ENCODE measurements at regions not wholly inside any gene's neighbourhood (a gene's known extent, or its start where the extent isn't known, plus 50 kb on each side); places are given as distances from the start of the nearest gene placed in this dataset.
A peak's percentile ranks its signal among the peaks of the same experiment; 100 is the strongest.

GRCh38 chrY:8326944-8327343 is 1010.3 kb upstream of the TSPY4 start:
- Histone ChIP-seq H3K4me3 (no peak overlapping the region), H3K4me1 (peaks cover 0 to 30% of the 10 kb centered on the region in 2 donors), H3K9me3 (no peaks in the 10 kb centered on the region), H3K36me3 (no peaks in the 10 kb centered on the region), H3K27ac (peak overlapping the region in 2 of 4 donors; percentile 87 to 89), H3K27me3 (no peaks in the 10 kb centered on the region)
- in situ Hi-C loops (cut with MboI; ENCODE audit: low sequenced_read_pairs in 4 of 4) (loop anchor here in 1 of 4 donors (25.0 kb wide), 2 partner anchors 290 to 390 kb away; no protein-coding TSS in a partner anchor), intact Hi-C loops (cut with DNase I; ENCODE audit: low total_unique reads) (no loop called here)
- TF ChIP-seq CTCF (IDR thresholded peaks at IDR 0.05 in 4 of 5, conservative IDR thresholded peaks at IDR 0.05 in 1 of 5) (no peak), POLR2A (IDR thresholded peaks at IDR 0.05) (no peak)
- DNase-seq (peak; percentile 26 to 57), ATAC-seq (peak; percentile 51 to 65)

GRCh38 chrY:8327708-8328354 is 1009.4 kb upstream of the TSPY4 start:
- no peak for TF ChIP-seq CTCF (IDR thresholded peaks at IDR 0.05 in 4 of 5, conservative IDR thresholded peaks at IDR 0.05 in 1 of 5)
- no peak for TF ChIP-seq POLR2A (IDR thresholded peaks at IDR 0.05)
- in situ Hi-C loops (cut with MboI; ENCODE audit: low sequenced_read_pairs in 4 of 4) (loop anchor here in 1 of 4 donors (25.0 kb wide), 2 partner anchors 291 to 391 kb away; no protein-coding TSS in a partner anchor), intact Hi-C loops (cut with DNase I; ENCODE audit: low total_unique reads) (no loop called here)
- Histone ChIP-seq H3K4me3 (no peak overlapping the region), H3K36me3 (no peaks in the 10 kb centered on the region), H3K9me3 (no peaks in the 10 kb centered on the region), H3K27ac (peak overlapping the region in 2 of 4 donors; percentile 87 to 89), H3K27me3 (no peaks in the 10 kb centered on the region), H3K4me1 (peaks cover 0 to 30% of the 10 kb centered on the region in 2 donors)
- peak; percentile 6 to 61 for DNase-seq
- ATAC-seq = peak; percentile 67 to 75

GRCh38 chrY:8329431-8329830 is 1007.8 kb upstream of the TSPY4 start:
- in situ Hi-C loops (cut with MboI; ENCODE audit: low sequenced_read_pairs in 4 of 4) = loop anchor here in 1 of 4 donors (25.0 kb wide), 2 partner anchors 292 to 392 kb away; no protein-coding TSS in a partner anchor
- ATAC-seq = no peak

GRCh38 chrY:8329929-8330328 is 1007.3 kb upstream of the TSPY4 start:
- Histone ChIP-seq H3K4me3 (no peak overlapping the region), H3K4me1 (peaks cover 0 to 33% of the 10 kb centered on the region in 2 donors), H3K36me3 (no peaks in the 10 kb centered on the region), H3K27me3 (no peaks in the 10 kb centered on the region), H3K27ac (peak overlapping the region in 2 of 4 donors; percentile 87 to 89), H3K9me3 (no peaks in the 10 kb centered on the region)
- DNase-seq = no peak
- TF ChIP-seq CTCF (IDR thresholded peaks at IDR 0.05 in 4 of 5, conservative IDR thresholded peaks at IDR 0.05 in 1 of 5) = no peak
- no peak for TF ChIP-seq POLR2A (IDR thresholded peaks at IDR 0.05)
- intact Hi-C loops (cut with DNase I; ENCODE audit: low total_unique reads) = no loop called here
- in situ Hi-C loops (cut with MboI; ENCODE audit: low sequenced_read_pairs in 4 of 4) = loop anchor here in 1 of 4 donors (25.0 kb wide), 2 partner anchors 293 to 393 kb away; no protein-coding TSS in a partner anchor
- ATAC-seq = no peak

More at GRCh38 chrY:8329431-8329830, 1007.8 kb upstream of the TSPY4 start:
- Histone ChIP-seq H3K9me3 (no peaks in the 10 kb centered on the region), H3K27me3 (no peaks in the 10 kb centered on the region), H3K27ac (peak overlapping the region in 2 of 4 donors; percentile 87 to 89), H3K4me3 (no peak overlapping the region), H3K4me1 (peaks cover 0 to 33% of the 10 kb centered on the region in 2 donors), H3K36me3 (no peaks in the 10 kb centered on the region)
- intact Hi-C loops (cut with DNase I; ENCODE audit: low total_unique reads) = no loop called here
- DNase-seq = no peak
- TF ChIP-seq POLR2A (IDR thresholded peaks at IDR 0.05) (no peak), CTCF (IDR thresholded peaks at IDR 0.05 in 4 of 5, conservative IDR thresholded peaks at IDR 0.05 in 1 of 5) (no peak)

Data from gastrocnemius medialis (tissue), 4 donors.